ENCODE measurements at regions not wholly inside any gene's neighbourhood (a gene's known extent, or its start where the extent isn't known, plus 50 kb on each side); places are given as distances from the start of the nearest gene placed in this dataset.

DNA sequence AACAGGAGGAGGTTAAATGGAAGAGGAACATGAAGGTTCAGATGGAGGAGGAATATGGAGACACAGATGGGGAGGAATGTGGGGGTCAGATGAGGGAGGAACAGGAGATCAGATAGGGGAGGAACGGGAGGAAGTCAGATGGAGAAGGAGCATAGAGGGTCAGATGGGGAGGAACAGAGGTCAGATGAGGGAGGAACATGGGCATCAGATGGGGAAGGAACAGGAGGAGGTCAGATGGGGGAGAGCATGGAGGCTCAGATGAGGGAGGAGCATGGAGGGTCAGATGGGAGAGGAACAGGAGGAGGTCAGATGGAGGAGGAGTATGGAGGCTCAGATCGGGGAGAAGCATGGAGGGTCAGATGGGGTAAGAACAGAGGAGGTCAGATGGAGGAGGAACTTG, 290.6 kb downstream of the BMP7 start:
- no peak overlapping the region for H3K4me3 ChIP-seq (ENCODE audit: low read length)

DNA sequence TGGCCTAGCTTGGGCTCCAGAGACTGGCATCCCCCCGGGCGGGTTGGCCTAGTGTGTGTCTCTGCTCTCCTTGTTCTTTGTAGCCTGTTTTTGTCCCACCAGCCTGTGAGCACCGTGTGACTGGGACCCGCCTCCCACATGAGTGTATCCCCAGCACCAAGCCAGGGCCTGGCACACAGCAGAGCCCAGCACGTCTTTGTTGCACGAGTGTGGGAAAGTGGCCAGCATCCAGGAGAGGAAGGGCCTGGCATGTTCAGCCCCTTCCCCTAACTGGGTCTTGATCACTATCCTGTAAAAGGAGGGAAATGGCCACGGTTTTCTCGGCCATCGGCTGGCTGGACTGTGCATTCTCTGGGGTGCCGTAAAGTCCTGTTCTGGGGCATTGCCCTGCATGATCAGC, 290.1 kb downstream of the BMP7 start:
- peaks cover 70% of the 10 kb centered on the region for H3K27me3 Mint-ChIP-seq (ENCODE audit: insufficient read depth)
- no peaks in the 10 kb centered on the region for H3K36me3 Mint-ChIP-seq (ENCODE audit: low read depth)
- Histone ChIP-seq H3K4me3 (ENCODE audit: low read length) (no peak overlapping the region), H3K4me1 (ENCODE audit: control insufficient read depth, insufficient read depth, low read length) (no peaks in the 10 kb centered on the region), H3K27me3 (ENCODE audit: control insufficient read depth, insufficient read depth, low read length, poor library complexity, severe bottlenecking) (peaks cover 52% of the 10 kb centered on the region), H3K9ac (ENCODE audit: extremely low read depth, low read length, poor library complexity, severe bottlenecking) (no peak overlapping the region), H3K9me3 (ENCODE audit: control insufficient read depth, low read length) (no peaks in the 10 kb centered on the region), H3K27ac (ENCODE audit: low read depth, low read length) (no peak overlapping the region), H3K36me3 (ENCODE audit: control insufficient read depth, insufficient read depth, low read length) (no peaks in the 10 kb centered on the region)
- H3K4me3 Mint-ChIP-seq: no peak overlapping the region
- peaks cover 15% of the 10 kb centered on the region for H3K4me1 Mint-ChIP-seq
- no peak for DNase-seq
- TF ChIP-seq, protein P1, sequence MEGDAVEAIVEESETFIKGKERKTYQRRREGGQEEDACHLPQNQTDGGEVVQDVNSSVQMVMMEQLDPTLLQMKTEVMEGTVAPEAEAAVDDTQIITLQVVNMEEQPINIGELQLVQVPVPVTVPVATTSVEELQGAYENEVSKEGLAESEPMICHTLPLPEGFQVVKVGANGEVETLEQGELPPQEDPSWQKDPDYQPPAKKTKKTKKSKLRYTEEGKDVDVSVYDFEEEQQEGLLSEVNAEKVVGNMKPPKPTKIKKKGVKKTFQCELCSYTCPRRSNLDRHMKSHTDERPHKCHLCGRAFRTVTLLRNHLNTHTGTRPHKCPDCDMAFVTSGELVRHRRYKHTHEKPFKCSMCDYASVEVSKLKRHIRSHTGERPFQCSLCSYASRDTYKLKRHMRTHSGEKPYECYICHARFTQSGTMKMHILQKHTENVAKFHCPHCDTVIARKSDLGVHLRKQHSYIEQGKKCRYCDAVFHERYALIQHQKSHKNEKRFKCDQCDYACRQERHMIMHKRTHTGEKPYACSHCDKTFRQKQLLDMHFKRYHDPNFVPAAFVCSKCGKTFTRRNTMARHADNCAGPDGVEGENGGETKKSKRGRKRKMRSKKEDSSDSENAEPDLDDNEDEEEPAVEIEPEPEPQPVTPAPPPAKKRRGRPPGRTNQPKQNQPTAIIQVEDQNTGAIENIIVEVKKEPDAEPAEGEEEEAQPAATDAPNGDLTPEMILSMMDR (conservative IDR thresholded peaks at IDR 0.05): no peak
- WGBS, 2 experiments (ENCODE audit: insufficient coverage in 1 of 2, insufficient read length in 1 of 2): 89 to 90% methylated on average over 8 to 10 of the region's 10 CpGs
- H3K27ac Mint-ChIP-seq: no peak overlapping the region
- H3K9me3 Mint-ChIP-seq: peaks cover 2% of the 10 kb centered on the region

More for the DNA sequence above, 290.6 kb downstream of the BMP7 start:
- 89% methylated on average over 2 of the region's 2 CpGs; no CpG with 5 or more reads in 1 of the 2 experiments for WGBS, 2 experiments (ENCODE audit: insufficient coverage in 1 of 2, insufficient read length in 1 of 2)
- no peaks in the 10 kb centered on the region for H3K4me1 ChIP-seq (ENCODE audit: control insufficient read depth, insufficient read depth, low read length)
- H3K27ac ChIP-seq (ENCODE audit: low read depth, low read length): no peak overlapping the region
- peaks cover 57% of the 10 kb centered on the region for H3K27me3 ChIP-seq (ENCODE audit: control insufficient read depth, insufficient read depth, low read length, poor library complexity, severe bottlenecking)
- Mint-ChIP-seq H3K4me3 (no peak overlapping the region), H3K36me3 (ENCODE audit: low read depth) (no peaks in the 10 kb centered on the region), H3K4me1 (peaks cover 15% of the 10 kb centered on the region), H3K27me3 (ENCODE audit: insufficient read depth) (peaks cover 73% of the 10 kb centered on the region), H3K9me3 (peaks cover 2% of the 10 kb centered on the region), H3K27ac (no peak overlapping the region)
- no peaks in the 10 kb centered on the region for H3K9me3 ChIP-seq (ENCODE audit: control insufficient read depth, low read length)
- no peaks in the 10 kb centered on the region for H3K36me3 ChIP-seq (ENCODE audit: control insufficient read depth, insufficient read depth, low read length)
- TF ChIP-seq, protein P1 (conservative IDR thresholded peaks at IDR 0.05): no peak
- DNase-seq: no peak
- H3K9ac ChIP-seq (ENCODE audit: extremely low read depth, low read length, poor library complexity, severe bottlenecking): no peak overlapping the region

DNA sequence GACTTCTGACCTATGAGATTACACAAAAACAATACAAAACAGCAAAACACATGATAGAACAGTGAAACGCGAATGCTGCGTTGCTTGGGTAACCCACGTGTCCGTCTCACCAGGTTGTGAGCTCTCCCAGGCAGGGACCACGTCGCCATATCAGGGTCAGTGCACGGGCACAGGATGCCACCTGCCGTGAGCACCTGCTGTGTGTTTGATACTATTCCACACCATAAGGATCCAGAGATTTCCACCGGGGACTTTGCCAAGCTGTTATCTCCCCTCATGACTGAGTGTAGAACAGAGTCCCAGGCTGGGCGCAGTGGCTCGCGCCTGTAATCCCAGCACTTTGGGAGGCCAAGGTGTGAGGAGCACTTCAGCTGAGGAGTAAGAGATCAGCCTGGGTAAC, 288.0 kb downstream of the BMP7 start:
- WGBS, 2 experiments (ENCODE audit: insufficient coverage in 1 of 2, insufficient read length in 1 of 2): 90% methylated on average over 11 to 13 of the region's 13 CpGs
- Histone ChIP-seq H3K36me3 (ENCODE audit: control insufficient read depth, insufficient read depth, low read length) (no peaks in the 10 kb centered on the region), H3K4me3 (ENCODE audit: low read length) (no peak overlapping the region), H3K4me1 (ENCODE audit: control insufficient read depth, insufficient read depth, low read length) (no peaks in the 10 kb centered on the region), H3K9me3 (ENCODE audit: control insufficient read depth, low read length) (no peaks in the 10 kb centered on the region), H3K27ac (ENCODE audit: low read depth, low read length) (no peak overlapping the region), H3K27me3 (ENCODE audit: control insufficient read depth, insufficient read depth, low read length, poor library complexity, severe bottlenecking) (peaks cover 31% of the 10 kb centered on the region), H3K9ac (ENCODE audit: extremely low read depth, low read length, poor library complexity, severe bottlenecking) (no peak overlapping the region)
- Mint-ChIP-seq H3K36me3 (ENCODE audit: low read depth) (no peaks in the 10 kb centered on the region), H3K4me3 (no peak overlapping the region), H3K27ac (no peak overlapping the region), H3K27me3 (ENCODE audit: insufficient read depth) (peaks cover 50% of the 10 kb centered on the region), H3K9me3 (peaks cover 2% of the 10 kb centered on the region), H3K4me1 (peaks cover 10% of the 10 kb centered on the region)
- TF ChIP-seq, protein P1 (conservative IDR thresholded peaks at IDR 0.05): no peak
- DNase-seq: no peak

All from endodermal cell (in vitro differentiated cells).